Fibroblast of the aortic adventitia (primary cell): ENCODE measurements at regions not wholly inside any gene's neighbourhood (a gene's known extent, or its start where the extent isn't known, plus 50 kb on each side); places are given as distances from the start of the nearest gene placed in this dataset.
A peak's percentile ranks its signal among the peaks of the same experiment; 100 is the strongest.

Experiments
- DNase-seq: peaks from one replicate; pipeline ENCODE4 v3.0.0-alpha.2; 2010; ENCODE audit warnings: low read depth
- H3K4me3 ChIP-seq: 2 replicates; pipeline ENCODE4 v1.5.1; 2011; ENCODE audit warnings: low read depth, mild to moderate bottlenecking, control low read depth, low read length, moderate library complexity
- TF ChIP-seq, protein P1 (sequence below): IDR thresholded peaks from 2 replicates; pipeline ENCODE4 v1.5.1; 2011; ENCODE audit warnings: mild to moderate bottlenecking, low read length, control low read depth, inconsistent platforms; ENCODE audit not compliant: insufficient read depth

DNA sequence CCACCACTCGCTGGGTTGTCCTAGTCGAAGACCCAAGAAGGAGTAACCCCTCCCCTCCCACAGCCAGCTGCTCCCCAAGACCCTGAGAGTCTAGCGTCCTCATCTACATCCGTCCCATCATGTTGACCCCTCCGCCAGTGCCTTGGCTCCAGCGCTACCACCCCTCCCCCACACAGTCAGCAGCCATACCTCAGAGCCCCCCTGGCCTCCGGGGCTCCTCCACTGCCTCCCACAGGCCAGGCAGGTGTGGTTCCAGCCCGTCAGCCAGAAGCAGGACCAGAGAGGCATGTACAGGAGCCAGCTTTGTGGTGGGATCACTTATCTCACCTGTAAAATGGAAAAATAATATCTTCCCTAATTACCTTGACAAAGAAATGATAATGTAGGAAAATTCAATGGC is 51.5 kb upstream of the PHF21B start:
- no peak for DNase-seq
- no peak overlapping the region for H3K4me3 ChIP-seq
- TF ChIP-seq, protein P1, sequence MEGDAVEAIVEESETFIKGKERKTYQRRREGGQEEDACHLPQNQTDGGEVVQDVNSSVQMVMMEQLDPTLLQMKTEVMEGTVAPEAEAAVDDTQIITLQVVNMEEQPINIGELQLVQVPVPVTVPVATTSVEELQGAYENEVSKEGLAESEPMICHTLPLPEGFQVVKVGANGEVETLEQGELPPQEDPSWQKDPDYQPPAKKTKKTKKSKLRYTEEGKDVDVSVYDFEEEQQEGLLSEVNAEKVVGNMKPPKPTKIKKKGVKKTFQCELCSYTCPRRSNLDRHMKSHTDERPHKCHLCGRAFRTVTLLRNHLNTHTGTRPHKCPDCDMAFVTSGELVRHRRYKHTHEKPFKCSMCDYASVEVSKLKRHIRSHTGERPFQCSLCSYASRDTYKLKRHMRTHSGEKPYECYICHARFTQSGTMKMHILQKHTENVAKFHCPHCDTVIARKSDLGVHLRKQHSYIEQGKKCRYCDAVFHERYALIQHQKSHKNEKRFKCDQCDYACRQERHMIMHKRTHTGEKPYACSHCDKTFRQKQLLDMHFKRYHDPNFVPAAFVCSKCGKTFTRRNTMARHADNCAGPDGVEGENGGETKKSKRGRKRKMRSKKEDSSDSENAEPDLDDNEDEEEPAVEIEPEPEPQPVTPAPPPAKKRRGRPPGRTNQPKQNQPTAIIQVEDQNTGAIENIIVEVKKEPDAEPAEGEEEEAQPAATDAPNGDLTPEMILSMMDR: no peak

DNA sequence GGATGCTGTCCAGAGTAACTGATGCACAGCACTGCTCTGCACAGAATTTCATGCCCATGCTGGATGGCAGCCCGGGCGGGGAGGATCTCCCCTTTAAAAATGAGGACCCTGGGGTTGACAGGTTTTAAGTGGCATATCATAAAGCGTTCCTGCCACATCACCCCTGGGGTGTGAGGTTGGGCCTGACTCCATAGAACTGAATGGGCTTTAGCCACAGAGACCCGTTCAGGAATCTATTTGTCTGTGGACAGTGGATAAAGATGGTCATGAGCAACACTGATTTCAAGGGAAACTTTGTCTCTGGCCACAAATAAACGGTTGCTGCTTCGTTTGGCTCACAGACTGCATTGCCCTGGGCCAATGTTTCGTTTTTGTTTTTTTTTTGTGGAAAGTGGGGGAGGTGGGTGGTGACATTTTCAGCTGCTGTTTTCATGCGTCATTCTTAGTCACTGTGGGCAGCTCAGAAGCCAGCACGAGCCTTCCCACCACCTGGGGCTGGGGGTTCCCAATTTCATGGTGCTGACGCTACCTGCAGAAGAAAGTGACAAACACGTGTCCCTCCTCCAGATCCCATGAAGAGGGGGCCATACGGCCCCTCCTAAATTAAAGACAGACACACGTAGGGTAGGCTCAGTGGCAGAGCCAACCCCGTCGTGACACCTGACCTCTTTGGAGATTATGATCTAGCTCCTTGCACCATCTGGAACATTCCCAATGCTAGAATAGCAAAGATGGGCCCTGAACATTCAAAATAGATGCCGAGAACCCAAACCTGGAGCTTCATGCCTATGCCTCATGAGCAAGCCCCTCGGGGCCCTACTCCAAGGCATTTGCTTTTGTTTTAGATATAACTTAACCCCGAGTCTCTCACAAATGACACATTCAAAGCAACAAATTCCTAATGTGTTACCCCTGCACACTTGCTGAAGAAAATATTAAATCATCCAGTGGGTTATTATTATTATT is 54.8 kb upstream of the PHF21B start:
- TF ChIP-seq, protein P1: no peak
- peak; percentile 58 for DNase-seq
- H3K4me3 ChIP-seq: no peak overlapping the region

DNA sequence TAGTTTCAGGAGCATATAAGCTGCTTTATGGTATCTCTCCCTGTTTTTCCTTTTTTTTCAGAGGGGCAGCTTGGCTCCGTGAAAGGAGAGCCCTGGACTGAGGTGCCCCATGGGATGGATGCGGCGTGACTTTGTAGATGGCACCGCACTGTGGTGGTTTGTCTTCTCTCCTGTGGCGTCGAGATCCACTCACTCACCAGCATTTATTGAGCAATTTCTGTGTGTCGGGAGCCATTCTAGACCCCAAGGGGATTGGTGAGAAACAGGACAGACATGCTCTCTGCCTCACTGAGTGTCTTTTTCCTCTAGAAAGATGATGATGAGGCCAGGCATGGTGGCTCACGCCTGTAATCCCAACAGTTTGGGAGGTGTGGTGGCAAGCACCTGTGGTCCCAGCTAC is 55.9 kb upstream of the PHF21B start:
- TF ChIP-seq, protein P1: no peak
- no peak overlapping the region for H3K4me3 ChIP-seq
- no peak for DNase-seq

DNA sequence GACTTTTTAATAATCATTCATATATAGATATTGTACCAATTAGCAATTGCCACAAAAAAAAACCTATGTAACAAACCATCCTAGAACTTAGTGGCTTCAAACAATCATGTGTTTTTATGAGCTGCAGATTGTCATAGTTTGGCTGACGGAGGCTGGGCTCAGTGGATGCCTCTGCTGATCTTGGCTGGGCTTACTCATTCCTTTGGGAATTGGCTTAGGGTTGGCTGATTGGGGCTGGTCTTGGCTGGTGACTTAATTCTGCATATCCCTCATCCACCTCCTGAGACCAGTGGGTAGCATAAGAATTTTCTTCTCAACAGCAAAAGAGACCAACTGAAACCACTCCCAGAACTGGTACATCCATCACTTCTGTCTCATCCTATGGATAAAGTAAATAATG is 57.9 kb upstream of the PHF21B start:
- peak; percentile 8 for DNase-seq
- TF ChIP-seq, protein P1: no peak
- H3K4me3 ChIP-seq: no peak overlapping the region

DNA sequence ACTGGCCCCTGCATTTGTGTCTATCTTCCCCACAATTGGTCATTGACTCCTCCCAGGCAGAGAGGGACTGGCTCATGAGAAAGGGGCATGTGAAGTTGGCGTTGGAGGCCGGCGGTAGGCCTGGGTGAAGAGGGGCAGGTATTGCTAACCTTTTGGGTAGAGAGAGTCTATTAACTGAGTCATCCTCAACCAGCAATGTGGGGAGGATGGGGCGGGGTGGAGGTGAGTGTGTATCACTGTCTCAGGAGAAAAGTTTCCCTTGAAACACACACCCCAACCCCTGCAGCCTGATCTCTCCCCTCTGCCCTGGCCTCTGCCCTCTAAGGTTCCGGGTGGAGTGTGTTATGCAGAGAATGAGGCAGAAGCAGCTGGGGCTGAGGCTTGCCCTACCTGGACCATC is 60.1 kb upstream of the PHF21B start:
- no peak overlapping the region for H3K4me3 ChIP-seq
- TF ChIP-seq, protein P1: no peak
- DNase-seq: no peak

DNA sequence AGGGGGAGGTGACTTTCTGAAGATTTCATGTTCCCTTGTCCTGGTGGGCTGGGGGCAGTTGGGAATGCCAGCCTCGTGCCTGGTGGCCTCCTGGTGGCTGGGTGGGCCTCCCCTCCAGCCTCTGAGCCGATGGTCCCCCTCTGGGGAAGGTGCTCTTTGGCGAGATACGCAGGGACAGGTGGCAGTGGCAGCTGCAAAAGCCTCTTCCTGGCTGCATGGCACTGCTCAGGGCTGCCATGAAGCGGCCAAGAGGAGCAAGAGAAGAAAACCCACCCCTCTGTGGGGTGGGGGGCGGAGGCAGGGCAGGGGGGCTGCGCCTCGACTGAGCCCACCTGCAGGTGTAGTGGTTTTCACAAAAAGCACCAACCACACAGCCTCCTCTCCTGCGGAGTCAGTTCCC is 61.8 kb upstream of the PHF21B start:
- H3K4me3 ChIP-seq: no peak overlapping the region
- no peak for DNase-seq
- TF ChIP-seq, protein P1: no peak
